ENCODE measurements at regions not wholly inside any gene's neighbourhood (a gene's known extent, or its start where the extent isn't known, plus 50 kb on each side); places are given as distances from the start of the nearest gene placed in this dataset.

GRCh38 chr2:12856934-12857601 is 140.3 kb downstream of the TRIB2 start:
- H3K9me3 ChIP-seq, result no peaks in the 10 kb centered on the region
- no peaks in the 10 kb centered on the region for H3K27me3 ChIP-seq
- ATAC-seq (no peak), DNase-seq (no peak)
- TF ChIP-seq POLR2A (IDR thresholded peaks at IDR 0.05), result no peak
- no peak for TF ChIP-seq CTCF (IDR thresholded peaks at IDR 0.05 in 4 of 5, conservative IDR thresholded peaks at IDR 0.05 in 1 of 5)
- H3K4me3 ChIP-seq, result no peak overlapping the region
- H3K36me3 ChIP-seq, result no peaks in the 10 kb centered on the region
- H3K4me1 ChIP-seq, result no peaks in the 10 kb centered on the region
- intact Hi-C loops (cut with DNase I; ENCODE audit: low total_unique reads), result no loop called here
- no peak overlapping the region for H3K27ac ChIP-seq
- in situ Hi-C loops (cut with MboI; ENCODE audit: low sequenced_read_pairs in 4 of 4), result no loop called here

- TF ChIP-seq POLR2A (IDR thresholded peaks at IDR 0.05) (no peak), CTCF (IDR thresholded peaks at IDR 0.05 in 4 of 5, conservative IDR thresholded peaks at IDR 0.05 in 1 of 5) (no peak)
- in situ Hi-C loops (cut with MboI; ENCODE audit: low sequenced_read_pairs in 4 of 4), result no loop called here
- Histone ChIP-seq H3K36me3 (no peaks in the 10 kb centered on the region), H3K27ac (no peak overlapping the region), H3K4me1 (no peaks in the 10 kb centered on the region), H3K27me3 (no peaks in the 10 kb centered on the region), H3K4me3 (no peak overlapping the region), H3K9me3 (no peaks in the 10 kb centered on the region)
- DNase-seq, result no peak
- intact Hi-C loops (cut with DNase I; ENCODE audit: low total_unique reads), result no loop called here
- no peak for ATAC-seq
These were observed 141.2 kb downstream of the TRIB2 start for GRCh38 chr2:12857891-12858290.

GRCh38 chr2:12858786-12859185 is 142.1 kb downstream of the TRIB2 start:
- Histone ChIP-seq H3K27ac (no peak overlapping the region), H3K36me3 (no peaks in the 10 kb centered on the region), H3K9me3 (no peaks in the 10 kb centered on the region), H3K4me3 (no peak overlapping the region), H3K27me3 (no peaks in the 10 kb centered on the region), H3K4me1 (no peaks in the 10 kb centered on the region)
- no peak for TF ChIP-seq CTCF (IDR thresholded peaks at IDR 0.05 in 4 of 5, conservative IDR thresholded peaks at IDR 0.05 in 1 of 5)
- no peak for TF ChIP-seq POLR2A (IDR thresholded peaks at IDR 0.05)
- in situ Hi-C loops (cut with MboI; ENCODE audit: low sequenced_read_pairs in 4 of 4) (no loop called here), intact Hi-C loops (cut with DNase I; ENCODE audit: low total_unique reads) (no loop called here)
- DNase-seq (no peak), ATAC-seq (no peak)

GRCh38 chr2:12861344-12861930 is 144.7 kb downstream of the TRIB2 start:
- Histone ChIP-seq H3K36me3 (no peaks in the 10 kb centered on the region), H3K27ac (peak overlapping the region in 1 of 4 donors; percentile 18)

More at GRCh38 chr2:12861344-12861930, 144.7 kb downstream of the TRIB2 start:
- Histone ChIP-seq H3K9me3 (no peaks in the 10 kb centered on the region), H3K27me3 (no peaks in the 10 kb centered on the region), H3K4me3 (no peak overlapping the region), H3K4me1 (no peaks in the 10 kb centered on the region)
- intact Hi-C loops (cut with DNase I; ENCODE audit: low total_unique reads) (no loop called here), in situ Hi-C loops (cut with MboI; ENCODE audit: low sequenced_read_pairs in 4 of 4) (no loop called here)
- DNase-seq (no peak), ATAC-seq (no peak)
- TF ChIP-seq CTCF (IDR thresholded peaks at IDR 0.05 in 4 of 5, conservative IDR thresholded peaks at IDR 0.05 in 1 of 5) (no peak), POLR2A (IDR thresholded peaks at IDR 0.05) (no peak)

Data from gastrocnemius medialis (tissue), 4 donors.